Astrocyte of the spinal cord (primary cell): ENCODE measurements at regions not wholly inside any gene's neighbourhood (a gene's known extent, or its start where the extent isn't known, plus 50 kb on each side); places are given as distances from the start of the nearest gene placed in this dataset.
"Not testable (repeated sequence)": the region's sequence is repeated elsewhere in the genome, so short reads cannot be mapped to it uniquely, and the experiment has no call there.

Experiments
- DNase-seq: peaks from one replicate; pipeline ENCODE4 v3.0.0; 2011; ENCODE audit warnings: low read depth, low spot score
- H3K4me3 ChIP-seq: 2 replicates; pipeline ENCODE4 v1.5.1; 2011; ENCODE audit warnings: low read depth, mild to moderate bottlenecking, low read length, moderate library complexity
- in situ Hi-C: cut with HindIII; loops from 2 replicates; pipeline ENCODE4 v1.10.0; 2017; ENCODE audit warnings: low sequenced_read_pairs
- TF ChIP-seq, protein P1 (sequence below): IDR thresholded peaks from 2 replicates; pipeline ENCODE4 v1.5.1; 2012; ENCODE audit warnings: low read depth, mild to moderate bottlenecking, low read length, inconsistent platforms

DNA sequence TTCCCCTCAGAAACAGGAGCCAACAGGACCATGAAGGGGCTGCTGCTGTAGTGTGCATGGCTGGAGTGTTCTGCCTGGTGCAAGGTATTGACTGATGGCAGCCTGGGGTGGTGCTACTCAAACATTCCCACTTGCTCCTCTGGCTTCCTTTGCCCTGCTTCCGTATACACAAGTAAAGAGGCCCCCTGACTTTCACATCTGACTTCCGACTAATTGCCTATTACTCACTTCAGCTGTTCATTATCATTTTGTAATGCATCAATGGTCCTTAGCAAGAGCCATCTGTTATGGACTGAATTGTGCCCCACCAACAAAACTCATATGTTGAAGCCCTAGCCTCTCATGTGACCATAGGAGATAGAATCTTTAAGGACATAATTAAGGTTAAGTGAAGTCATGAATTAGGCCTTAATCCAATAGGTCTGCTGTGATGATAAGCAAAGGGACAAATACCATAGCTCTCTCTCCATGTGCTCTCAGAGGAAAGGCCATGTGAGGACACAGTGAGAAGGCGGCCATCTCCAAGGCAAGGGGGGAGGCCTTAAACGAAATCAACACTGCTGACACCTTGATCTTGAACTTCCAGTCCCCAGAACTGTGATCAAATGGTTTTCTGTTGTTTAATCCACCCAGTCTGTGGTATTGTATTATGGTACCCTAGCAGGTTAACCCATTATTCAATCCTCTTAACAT is 122.5 kb upstream of the CLNK start:
- TF ChIP-seq, protein P1, sequence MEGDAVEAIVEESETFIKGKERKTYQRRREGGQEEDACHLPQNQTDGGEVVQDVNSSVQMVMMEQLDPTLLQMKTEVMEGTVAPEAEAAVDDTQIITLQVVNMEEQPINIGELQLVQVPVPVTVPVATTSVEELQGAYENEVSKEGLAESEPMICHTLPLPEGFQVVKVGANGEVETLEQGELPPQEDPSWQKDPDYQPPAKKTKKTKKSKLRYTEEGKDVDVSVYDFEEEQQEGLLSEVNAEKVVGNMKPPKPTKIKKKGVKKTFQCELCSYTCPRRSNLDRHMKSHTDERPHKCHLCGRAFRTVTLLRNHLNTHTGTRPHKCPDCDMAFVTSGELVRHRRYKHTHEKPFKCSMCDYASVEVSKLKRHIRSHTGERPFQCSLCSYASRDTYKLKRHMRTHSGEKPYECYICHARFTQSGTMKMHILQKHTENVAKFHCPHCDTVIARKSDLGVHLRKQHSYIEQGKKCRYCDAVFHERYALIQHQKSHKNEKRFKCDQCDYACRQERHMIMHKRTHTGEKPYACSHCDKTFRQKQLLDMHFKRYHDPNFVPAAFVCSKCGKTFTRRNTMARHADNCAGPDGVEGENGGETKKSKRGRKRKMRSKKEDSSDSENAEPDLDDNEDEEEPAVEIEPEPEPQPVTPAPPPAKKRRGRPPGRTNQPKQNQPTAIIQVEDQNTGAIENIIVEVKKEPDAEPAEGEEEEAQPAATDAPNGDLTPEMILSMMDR, result no peak
- no peak for DNase-seq
- in situ Hi-C loops, result no loop called here
- H3K4me3 ChIP-seq, result no peak overlapping the region

DNA sequence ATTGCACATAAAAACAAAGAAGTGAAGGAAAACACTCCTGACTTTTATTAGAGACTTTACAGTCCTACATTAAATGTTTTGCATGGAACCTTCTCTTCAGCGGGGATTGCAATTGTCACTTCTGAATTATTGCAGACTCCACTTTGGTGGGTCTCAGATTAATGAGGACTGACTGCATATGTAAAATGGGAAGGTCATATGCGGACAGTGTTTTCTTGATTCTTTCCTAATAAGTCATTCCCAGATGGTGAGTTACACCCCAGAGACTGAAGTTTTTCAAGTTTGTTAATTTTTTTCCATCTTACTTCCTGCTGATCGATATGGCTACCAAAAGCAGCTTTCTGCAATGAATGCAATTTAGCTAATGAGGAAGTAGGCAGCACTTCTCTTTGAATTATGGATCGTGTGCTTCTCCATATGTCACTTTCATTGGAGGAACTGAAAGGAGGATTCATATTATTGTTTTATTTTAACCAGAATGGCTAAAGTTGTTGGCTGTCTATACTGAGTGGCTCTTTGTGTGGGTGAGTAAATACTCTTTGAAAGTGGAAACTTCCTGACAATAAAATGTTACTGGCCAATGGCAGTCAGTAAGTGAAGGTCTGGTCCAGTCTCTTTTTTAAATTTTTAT is 119.3 kb upstream of the CLNK start:
- in situ Hi-C loops, result no loop called here
- H3K4me3 ChIP-seq, result no peak overlapping the region
- TF ChIP-seq, protein P1, result no peak
- DNase-seq, result no peak

DNA sequence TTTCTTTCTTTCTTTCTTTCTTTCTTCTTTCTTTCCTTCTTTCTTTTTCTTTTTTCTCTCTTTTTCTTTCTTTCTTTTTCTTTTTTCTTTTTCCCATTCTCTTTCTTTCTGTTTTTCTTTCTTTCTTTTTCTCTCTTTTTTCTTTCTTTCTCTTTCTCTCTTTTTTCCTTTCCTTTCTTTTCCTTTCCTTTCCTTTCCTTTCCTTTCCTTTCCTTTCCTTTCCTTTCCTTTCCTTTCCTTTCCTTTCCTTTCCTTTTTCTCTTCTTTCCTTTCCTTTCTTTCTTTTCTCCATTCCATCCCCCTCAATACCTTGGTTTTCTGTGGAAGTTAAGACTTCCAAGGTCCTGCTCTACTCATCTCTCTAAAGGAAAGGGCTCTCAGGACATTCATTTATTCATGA is 102.8 kb upstream of the CLNK start:
- TF ChIP-seq, protein P1, result no peak
- in situ Hi-C loops, result no loop called here
- no peak for DNase-seq
- H3K4me3 ChIP-seq, result no peak overlapping the region

DNA sequence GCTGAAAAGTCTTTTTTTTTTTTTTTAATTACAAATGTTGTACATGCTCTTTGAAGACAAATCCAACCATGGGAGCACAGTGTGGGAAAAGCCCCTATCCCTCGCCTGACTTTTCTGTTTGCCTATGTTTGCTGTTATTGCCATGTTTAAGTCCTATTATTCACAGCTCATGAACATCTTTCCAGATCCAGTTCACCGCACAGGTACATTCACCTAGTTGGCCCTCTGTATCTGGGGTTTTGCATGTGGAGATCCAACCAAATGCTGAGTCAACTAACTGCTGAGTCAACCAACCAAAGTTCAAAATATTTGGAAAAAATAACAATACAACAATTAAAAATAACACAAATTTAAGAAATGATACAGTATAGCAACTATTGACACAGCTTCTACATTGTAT is 100.1 kb upstream of the CLNK start:
- in situ Hi-C loops, result no loop called here
- no peak overlapping the region for H3K4me3 ChIP-seq
- DNase-seq, result no peak
- TF ChIP-seq, protein P1, result no peak

DNA sequence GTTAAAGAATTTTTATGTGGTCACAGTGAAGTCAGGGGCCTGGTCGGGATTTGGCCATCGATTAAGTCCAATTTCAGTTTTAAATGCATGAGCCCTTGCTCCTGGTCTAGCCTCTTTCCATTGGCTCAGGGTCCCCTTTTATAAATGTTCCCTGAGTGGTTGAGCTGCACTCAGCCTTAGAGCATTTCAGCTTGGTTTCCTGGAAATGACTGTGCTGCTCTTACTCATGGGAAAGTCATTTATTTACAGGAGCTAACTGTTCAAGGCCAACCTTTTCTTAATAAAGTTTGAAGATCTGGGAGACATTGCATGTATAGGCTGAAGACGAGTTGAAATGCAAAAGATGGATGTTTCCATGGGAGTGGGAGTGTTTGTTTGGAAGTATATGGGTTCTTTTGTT is 98.8 kb upstream of the CLNK start:
- in situ Hi-C loops, result no loop called here
- TF ChIP-seq, protein P1, result no peak
- peak; percentile 83 for DNase-seq
- H3K4me3 ChIP-seq, result no peak overlapping the region

DNA sequence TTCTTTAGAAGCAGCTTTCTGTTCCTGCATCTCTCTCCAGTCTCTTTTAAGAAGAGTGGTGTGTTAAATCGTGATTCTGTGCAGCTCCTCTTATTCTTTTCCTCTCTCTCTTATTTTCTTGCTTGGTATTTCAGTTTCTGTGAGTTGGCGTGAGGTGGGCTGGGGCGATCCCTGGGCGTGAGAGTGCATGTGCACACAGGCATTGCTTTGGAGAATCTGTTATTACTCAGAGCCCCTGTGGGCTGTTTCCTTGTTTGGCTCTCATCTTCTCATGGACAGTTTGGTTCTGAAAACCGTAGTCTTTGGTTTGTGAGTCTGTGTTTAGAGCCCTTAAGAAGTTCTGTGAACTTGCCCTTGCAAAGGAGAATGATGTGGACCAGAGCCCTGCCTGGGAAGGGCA is 97.2 kb upstream of the CLNK start:
- DNase-seq, result no peak
- in situ Hi-C loops, result no loop called here
- TF ChIP-seq, protein P1, result no peak
- H3K4me3 ChIP-seq, result no peak overlapping the region

DNA sequence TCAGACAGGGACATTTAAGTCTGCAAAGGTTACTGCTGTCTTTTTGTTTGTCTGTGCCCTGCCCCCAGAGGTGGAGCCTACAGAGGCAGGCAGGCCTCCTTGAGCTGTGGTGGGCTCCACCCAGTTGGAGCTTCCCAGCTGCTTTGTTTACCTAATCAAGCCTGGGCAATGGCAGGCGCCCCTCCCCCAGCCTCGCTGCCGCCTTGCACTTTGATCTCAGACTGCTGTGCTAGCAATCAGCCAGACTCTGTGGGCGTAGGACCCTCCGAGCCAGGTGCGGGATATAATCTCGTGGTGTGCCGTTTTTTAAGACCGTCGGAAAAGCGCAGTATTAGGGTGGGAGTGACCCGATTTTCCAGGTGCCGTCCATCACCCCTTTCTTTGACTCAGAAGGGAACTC is 96.2 kb upstream of the CLNK start:
- in situ Hi-C loops, H3K4me3 ChIP-seq: not testable (repeated sequence)

DNA sequence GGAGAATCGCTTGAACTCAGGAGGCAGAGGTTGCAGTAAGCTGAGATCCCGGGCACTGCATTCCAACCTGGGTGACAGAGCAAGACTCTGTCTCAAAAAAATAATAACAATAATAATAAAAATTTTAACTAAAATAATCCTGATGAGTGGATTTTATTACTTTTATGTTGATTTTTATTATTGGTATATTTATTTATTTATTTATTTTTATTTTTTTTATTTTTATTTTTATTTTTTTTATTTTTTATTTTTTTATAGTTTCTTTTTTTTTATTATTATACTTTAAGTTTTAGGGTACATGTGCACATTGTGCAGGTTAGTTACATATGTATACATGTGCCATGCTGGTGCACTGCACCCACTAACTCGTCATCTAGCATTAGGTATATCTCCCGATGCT is 90.6 kb upstream of the CLNK start:
- H3K4me3 ChIP-seq, DNase-seq, in situ Hi-C loops: not testable (repeated sequence)

More for the DNA sequence above, 96.2 kb upstream of the CLNK start:
- DNase-seq, result not testable (repeated sequence)
